SU-DHL-6 (cell line): ENCODE measurements at regions not wholly inside any gene's neighbourhood (a gene's known extent, or its start where the extent isn't known, plus 50 kb on each side); places are given as distances from the start of the nearest gene placed in this dataset.

Experiments
- EZH2phosphoT487 ChIP-seq: fragments of 200-600 bp; sonication (generic), shearing (Covaris generic); conservative IDR thresholded peaks from 2 replicates; pipeline ENCODE4 v1.6.1; 2018; ENCODE audit warnings: mild to moderate bottlenecking, antibody characterized with exemption, low read length, moderate library complexity, mixed read lengths
- TF ChIP-seq, protein P1 (sequence below): fragments of 200-600 bp; sonication (generic); IDR thresholded peaks from one replicate; pipeline ENCODE4 v1.5.1; 2017; ENCODE audit warnings: antibody characterized with exemption, mild to moderate bottlenecking, low read length, moderate library complexity; ENCODE audit not compliant: insufficient read depth, poor library complexity, severe bottlenecking

- TF ChIP-seq, protein P1, sequence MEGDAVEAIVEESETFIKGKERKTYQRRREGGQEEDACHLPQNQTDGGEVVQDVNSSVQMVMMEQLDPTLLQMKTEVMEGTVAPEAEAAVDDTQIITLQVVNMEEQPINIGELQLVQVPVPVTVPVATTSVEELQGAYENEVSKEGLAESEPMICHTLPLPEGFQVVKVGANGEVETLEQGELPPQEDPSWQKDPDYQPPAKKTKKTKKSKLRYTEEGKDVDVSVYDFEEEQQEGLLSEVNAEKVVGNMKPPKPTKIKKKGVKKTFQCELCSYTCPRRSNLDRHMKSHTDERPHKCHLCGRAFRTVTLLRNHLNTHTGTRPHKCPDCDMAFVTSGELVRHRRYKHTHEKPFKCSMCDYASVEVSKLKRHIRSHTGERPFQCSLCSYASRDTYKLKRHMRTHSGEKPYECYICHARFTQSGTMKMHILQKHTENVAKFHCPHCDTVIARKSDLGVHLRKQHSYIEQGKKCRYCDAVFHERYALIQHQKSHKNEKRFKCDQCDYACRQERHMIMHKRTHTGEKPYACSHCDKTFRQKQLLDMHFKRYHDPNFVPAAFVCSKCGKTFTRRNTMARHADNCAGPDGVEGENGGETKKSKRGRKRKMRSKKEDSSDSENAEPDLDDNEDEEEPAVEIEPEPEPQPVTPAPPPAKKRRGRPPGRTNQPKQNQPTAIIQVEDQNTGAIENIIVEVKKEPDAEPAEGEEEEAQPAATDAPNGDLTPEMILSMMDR, result no peak
- TF ChIP-seq EZH2phosphoT487, result no peak
Observed at GRCh38 chr2:120546048-120546864, 189.4 kb upstream of the GLI2 start.
